ENCODE measurements at regions not wholly inside any gene's neighbourhood (a gene's known extent, or its start where the extent isn't known, plus 50 kb on each side); places are given as distances from the start of the nearest gene placed in this dataset.

GRCh38 chr7:41051062-41051461, 651.8 kb downstream of the INHBA start:
- no peak overlapping the region for H3K9ac ChIP-seq (ENCODE audit: low read depth in 1 of 2, low read length in 2 of 2)
- DNase-seq (ENCODE audit: low spot score): no peak
- peaks cover 1 to 15% (median 7%) of the 10 kb centered on the region in 4 donors for H3K4me1 ChIP-seq (ENCODE audit: control insufficient read depth in 4 of 4, insufficient read depth in 4 of 4, low read length in 3 of 4)
- WGBS: 92% methylated on average over 6 of the region's 6 CpGs
- no peak overlapping the region for H3K4me3 ChIP-seq (ENCODE audit: low read depth in 1 of 3, low read length in 3 of 3)
- H3K27me3 ChIP-seq (ENCODE audit: control insufficient read depth in 4 of 4, insufficient read depth in 4 of 4, low read length in 3 of 4): no peaks in the 10 kb centered on the region
- no peaks in the 10 kb centered on the region for H3K36me3 ChIP-seq (ENCODE audit: control insufficient read depth in 4 of 4, insufficient read depth in 3 of 4, low read depth in 1 of 4, low read length in 3 of 4)
- H3K27ac ChIP-seq (ENCODE audit: low read depth in 1 of 2, low read length in 2 of 2): no peak overlapping the region
- TF ChIP-seq ZBTB33 (IDR thresholded peaks at IDR 0.05): no peak
- no peak for TF ChIP-seq NR2F2 (IDR thresholded peaks at IDR 0.05)
- TF ChIP-seq JUND (IDR thresholded peaks at IDR 0.05): no peak
- no peak for TF ChIP-seq MAX (IDR thresholded peaks at IDR 0.05)
- no peak for TF ChIP-seq GABPA (IDR thresholded peaks at IDR 0.05 in 1 of 2, conservative IDR thresholded peaks at IDR 0.05 in 1 of 2)
- no peak for TF ChIP-seq TAF1 (conservative IDR thresholded peaks at IDR 0.05)
- no peak for TF ChIP-seq REST (IDR thresholded peaks at IDR 0.05)
- no peak for TF ChIP-seq YY1 (IDR thresholded peaks at IDR 0.05)
- no peak for TF ChIP-seq RAD21 (IDR thresholded peaks at IDR 0.05)
- no peak for TF ChIP-seq FOXA1 (IDR thresholded peaks at IDR 0.05)
- TF ChIP-seq HNF4G (IDR thresholded peaks at IDR 0.05): no peak
- TF ChIP-seq SP1 (IDR thresholded peaks at IDR 0.05): no peak
- no peak for TF ChIP-seq CTCF (IDR thresholded peaks at IDR 0.05; ENCODE audit: low read depth, low read length, missing input control)
- no peak for TF ChIP-seq ATF3 (IDR thresholded peaks at IDR 0.05)
- TF ChIP-seq HNF4A (conservative IDR thresholded peaks at IDR 0.05): no peak
- TF ChIP-seq FOXA2 (IDR thresholded peaks at IDR 0.05): no peak
- TF ChIP-seq RXRA (IDR thresholded peaks at IDR 0.05): no peak
- H3K9me3 ChIP-seq (ENCODE audit: control insufficient read depth in 4 of 4, low read length in 3 of 4): no peaks in the 10 kb centered on the region

GRCh38 chr7:41048771-41049170, 654.1 kb downstream of the INHBA start:
- no peak overlapping the region for H3K9ac ChIP-seq (ENCODE audit: low read depth in 1 of 2, low read length in 2 of 2)
- H3K27me3 ChIP-seq (ENCODE audit: control insufficient read depth in 4 of 4, insufficient read depth in 4 of 4, low read length in 3 of 4): no peaks in the 10 kb centered on the region
- no peaks in the 10 kb centered on the region for H3K36me3 ChIP-seq (ENCODE audit: control insufficient read depth in 4 of 4, insufficient read depth in 3 of 4, low read depth in 1 of 4, low read length in 3 of 4)
- DNase-seq (ENCODE audit: low spot score): no peak
- H3K4me1 ChIP-seq (ENCODE audit: control insufficient read depth in 4 of 4, insufficient read depth in 4 of 4, low read length in 3 of 4): peaks cover 0 to 6% (median 2%) of the 10 kb centered on the region in 4 donors
- H3K9me3 ChIP-seq (ENCODE audit: control insufficient read depth in 4 of 4, low read length in 3 of 4): no peaks in the 10 kb centered on the region
- H3K4me3 ChIP-seq (ENCODE audit: low read depth in 1 of 3, low read length in 3 of 3): no peak overlapping the region
- H3K27ac ChIP-seq (ENCODE audit: low read depth in 1 of 2, low read length in 2 of 2): no peak overlapping the region
- 78% methylated on average over 2 of the region's 2 CpGs for WGBS
- TF ChIP-seq YY1 (IDR thresholded peaks at IDR 0.05): no peak
- TF ChIP-seq HNF4A (conservative IDR thresholded peaks at IDR 0.05): no peak
- no peak for TF ChIP-seq EGR1 (IDR thresholded peaks at IDR 0.05; ENCODE audit: low read depth in 2 of 2)

Data from liver (tissue), 8 donors.